ENCODE measurements at regions not wholly inside any gene's neighbourhood (a gene's known extent, or its start where the extent isn't known, plus 50 kb on each side); places are given as distances from the start of the nearest gene placed in this dataset.

DNA sequence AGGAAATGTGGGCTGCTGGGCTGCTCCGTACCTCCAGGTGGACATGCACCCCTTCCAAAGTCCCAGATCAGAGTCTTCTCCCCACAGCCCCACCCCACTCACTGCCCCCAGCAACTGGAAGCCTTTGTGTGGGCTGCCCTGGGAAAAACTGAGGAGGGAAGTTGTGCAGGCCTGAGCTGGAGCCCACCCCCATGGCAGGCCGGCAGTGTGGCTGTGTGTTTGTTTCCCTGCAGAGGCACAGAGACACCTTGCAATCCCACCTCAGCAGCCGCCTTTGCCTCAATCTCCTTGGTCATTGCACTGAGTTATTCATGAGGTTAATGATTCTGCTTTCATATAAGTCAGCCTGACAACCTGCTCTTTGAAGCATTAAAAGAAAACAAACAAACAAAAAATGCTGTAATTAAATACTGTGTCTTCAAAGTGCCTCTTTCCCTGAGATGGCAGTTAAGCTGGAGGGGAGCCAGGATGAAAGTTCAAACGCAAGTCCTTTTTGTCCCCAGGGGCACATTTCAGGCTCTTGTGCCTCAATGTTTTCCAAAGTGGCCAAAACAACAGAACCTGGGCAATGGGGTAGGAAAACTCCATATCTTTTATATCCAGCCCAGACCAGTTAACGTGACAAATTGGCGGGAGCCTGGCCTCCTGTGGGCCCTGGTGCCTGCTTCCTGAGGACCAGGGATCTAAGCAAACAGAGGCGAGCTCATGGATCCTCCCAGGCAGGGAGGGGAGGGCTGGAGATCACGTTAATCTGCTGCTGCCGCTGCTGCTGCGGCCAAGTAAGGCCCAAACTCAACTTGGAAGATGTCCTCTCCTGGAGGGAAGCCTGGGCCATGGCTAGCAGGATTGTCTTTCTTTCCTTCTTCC is 51.9 kb upstream of the TSPAN11 start:
- DNase-seq, result no peak

DNA sequence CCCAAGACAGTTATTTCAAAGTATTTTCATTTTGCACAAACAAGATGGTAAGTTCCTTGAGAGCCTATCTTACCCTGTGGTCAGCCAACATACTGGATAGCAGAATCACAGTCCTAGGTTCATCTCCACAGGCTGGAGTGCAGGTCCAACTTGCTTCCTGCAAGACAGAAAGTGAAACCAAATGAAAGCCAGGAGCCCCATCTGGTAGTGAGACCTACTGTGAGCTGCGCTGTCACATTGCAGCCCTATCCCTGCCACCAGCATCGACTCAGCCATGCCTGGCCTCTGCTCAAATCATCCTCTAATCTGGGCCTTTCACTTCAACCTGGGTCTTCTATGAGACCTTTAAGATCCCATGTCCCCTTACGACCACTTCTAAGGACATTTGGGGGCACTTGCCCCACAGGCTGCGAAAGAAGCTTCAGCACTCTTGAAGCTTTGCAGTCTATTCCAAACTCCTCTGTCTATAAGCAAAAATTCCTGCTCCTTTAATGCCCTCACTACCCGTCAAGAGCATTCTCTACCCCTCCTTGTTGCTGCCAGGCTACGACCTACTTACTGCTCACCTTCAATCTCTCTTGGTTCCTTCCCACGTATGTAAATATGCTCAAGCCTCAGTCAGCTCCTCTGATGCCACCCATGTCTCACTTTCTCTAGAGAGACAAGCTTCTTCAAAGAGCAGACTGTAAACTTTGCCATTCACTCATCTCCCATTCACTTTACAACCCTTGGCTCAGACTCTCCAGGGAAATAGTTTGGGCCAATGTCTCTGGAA is 55.9 kb upstream of the TSPAN11 start:
- no peak for DNase-seq

DNA sequence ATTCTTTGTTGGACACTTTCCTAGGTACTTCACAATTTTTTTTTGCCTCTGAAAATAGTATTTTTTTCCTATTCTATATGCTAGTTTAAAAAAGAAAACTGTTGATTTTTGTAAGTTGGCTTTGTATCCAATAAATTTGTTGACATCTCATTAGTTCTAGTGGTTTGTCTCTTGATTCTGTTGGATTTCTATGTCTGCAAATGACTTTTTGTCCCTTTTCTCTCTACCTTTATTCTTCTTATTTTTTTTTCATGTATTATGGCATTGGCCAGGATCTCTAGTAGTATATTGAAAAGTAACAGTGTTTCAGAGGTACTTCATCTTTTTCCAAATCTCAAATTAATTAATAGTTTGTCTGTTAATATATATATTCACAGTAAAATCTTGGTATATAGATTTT is 59.1 kb upstream of the TSPAN11 start:
- no peak for DNase-seq

DNA sequence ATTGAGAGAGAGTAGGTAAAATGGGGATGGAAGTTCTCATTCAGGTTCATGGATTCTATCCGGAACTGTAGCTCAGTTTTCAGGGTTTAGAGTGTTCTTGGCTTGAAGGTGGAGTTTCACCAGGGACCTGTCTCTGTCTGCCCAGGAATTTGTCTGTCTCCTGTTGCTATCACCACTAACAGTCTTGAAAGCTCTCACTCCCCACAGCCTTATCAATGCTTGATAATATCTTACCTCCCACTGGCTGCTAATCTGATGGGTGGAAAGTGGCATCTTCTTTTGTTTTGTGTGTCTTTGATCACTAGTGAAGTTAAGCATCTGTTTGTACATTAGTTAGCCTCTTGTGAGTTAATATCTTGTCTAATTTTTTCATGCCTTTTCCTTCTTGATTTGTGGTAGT is 60.3 kb upstream of the TSPAN11 start:
- no peak for DNase-seq

DNA sequence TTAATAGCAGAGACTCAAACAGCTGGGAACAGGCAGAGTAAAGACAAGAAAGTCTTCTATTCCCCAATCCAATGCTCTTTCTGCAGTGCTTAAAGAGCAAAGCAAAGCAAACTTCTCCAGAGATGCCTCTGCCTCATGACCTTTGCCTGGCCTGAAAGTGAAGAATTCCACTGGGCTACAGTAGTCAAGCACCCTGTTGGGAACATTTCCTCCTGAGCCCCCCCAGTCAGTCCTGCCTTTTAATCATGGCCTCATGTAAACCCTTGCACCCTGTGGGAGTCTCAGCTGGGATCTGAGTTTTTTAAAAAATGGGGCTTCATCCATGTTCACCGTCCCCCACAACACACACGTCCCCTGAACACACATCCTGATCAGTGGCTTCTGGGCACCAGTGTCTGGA is 62.7 kb upstream of the TSPAN11 start:
- DNase-seq, result no peak

DNA sequence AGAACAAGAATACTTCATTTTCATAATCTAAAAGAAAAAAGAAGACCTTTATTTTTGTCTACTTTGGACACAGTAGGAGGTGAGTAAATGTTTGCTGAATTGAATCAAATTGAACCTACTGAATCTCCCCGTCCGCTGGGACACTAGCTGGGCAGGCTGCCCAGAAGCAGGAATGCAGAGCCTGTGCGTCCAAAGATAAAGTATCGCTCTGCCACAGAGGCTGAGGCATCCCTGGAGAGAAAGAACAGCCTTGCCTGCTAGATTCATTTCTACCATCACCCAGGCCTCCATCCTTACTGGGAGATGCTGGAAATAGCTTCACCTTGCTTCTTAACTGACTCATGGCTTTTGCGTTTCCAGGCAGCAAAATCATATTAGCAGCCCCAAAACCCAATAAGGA is 64.1 kb upstream of the TSPAN11 start:
- no peak for DNase-seq

DNA sequence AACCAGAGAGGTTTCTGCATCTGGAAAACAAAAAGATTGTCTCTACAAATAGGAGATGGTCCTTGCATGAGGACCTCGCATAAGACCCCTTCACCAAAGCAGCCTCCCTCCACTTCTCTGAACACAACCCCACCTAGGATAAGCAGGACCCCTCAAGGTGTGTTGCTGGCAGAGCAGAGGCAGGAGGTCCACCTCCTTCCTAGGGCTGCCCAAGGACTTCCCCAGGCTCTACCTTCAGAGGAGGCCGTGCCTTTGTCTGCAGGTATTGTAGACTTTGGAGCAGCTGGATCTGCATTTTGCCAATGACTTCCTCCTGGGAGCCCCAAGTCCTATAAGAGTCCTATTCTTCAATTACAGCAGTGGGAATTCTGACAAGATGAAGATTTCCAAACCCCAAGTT is 67.3 kb upstream of the TSPAN11 start:
- no peak for DNase-seq

DNA sequence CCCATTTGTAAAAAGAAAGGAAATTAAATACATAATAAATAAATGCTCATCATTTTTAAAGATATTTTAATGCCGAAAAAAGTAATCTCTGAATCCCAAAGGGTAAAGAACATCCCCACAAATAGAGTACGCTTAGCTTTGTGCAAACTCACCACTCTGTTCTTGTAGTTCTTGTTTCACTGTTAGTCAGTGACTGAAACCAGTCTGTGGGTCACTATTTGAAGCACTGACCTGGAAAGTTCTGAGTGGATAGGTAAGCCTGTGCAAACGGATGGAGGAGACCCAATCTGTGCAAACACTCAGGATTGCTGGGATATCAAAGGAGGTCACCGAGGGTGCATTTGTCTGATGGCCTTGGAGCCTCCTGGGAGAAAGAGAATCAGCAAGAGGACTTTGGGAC is 68.1 kb upstream of the TSPAN11 start:
- no peak for DNase-seq

DNA sequence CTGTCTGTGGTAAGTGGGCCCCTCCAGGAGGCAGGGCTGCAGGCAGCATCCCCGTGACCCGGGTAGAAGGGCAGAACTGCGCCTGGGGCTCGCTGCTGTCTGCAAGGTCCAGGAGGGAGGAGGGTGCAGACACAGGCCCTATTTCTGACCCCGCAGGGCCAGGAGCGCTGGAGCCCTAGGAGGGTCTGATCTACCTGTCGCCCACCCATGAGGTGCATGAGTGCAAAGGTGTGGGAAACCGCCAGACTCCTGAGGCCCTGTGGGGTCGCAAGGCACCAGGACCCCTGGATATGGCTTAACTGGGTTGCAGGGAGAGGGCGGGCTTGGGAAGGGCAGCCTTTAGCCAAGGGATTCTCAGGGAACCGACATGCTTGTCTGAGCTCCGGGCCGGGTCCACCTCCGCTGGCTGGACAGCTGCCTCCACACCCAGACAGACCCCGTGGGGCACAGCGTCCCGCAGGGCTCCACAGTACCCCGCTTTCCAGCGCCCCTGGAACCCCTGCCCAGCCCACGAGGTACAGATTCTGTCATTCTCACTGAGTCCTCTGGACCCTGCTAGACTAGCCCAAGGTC is 72.9 kb upstream of the TSPAN11 start:
- DNase-seq, result no peak

DNA sequence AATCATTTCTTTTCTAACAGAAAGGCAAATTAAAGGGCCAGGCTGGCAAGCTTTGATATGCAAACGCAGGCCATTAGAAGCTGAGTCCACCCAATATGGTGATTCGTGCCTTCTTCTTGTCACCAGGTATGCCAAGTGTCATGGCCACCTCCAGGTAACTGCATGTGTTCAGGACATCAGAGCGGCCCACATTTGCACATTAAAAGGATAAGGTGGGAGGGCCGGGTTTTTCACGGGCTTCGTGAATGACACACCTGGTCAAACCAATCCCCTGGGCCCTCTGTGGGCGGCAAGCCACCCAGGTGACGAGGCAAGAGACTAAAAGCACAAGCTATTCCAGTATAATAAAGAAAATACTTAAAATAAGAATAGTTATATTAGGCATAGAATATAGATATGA is 75.9 kb upstream of the TSPAN11 start:
- DNase-seq, result no peak

DNA sequence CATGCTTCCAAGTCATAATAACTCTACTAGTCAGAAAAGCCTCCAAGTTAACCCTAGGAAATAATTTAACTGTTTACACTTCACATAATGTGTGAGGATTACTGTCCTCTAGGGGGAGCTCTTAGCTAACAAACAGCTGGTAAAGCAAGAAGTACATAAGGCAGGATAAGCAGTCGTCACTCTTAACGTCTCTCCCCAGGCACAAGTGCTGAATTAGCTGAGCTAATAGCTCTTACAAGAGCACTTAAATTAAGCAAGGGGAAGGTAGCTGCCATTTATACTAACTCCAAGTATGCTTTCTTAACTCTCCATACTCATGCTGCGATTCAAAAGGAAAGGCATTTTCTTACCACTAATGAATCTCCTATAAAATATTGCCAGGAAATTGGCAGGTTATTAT is 79.3 kb upstream of the TSPAN11 start:
- DNase-seq, result peak; percentile 43

DNA sequence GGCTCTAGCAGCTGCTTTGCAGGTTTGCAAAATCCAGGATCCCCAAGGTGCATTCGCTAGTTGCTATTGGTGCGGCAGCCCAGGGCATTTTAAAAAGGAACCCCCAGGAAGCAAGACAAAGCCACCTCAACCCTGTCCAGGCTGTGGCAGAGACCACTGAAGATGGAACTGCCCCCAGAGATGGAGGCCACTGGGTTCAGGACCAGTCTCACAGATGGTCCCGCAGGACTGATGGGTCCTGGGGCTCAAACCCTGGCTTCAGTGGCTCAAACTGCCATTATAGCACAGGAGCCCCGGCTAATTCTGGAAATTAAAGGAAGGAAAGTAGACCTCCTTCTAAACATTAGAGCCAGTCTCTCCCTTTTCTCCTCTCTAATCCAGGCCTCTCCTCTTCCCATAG is 79.8 kb upstream of the TSPAN11 start:
- DNase-seq, result no peak

DNA sequence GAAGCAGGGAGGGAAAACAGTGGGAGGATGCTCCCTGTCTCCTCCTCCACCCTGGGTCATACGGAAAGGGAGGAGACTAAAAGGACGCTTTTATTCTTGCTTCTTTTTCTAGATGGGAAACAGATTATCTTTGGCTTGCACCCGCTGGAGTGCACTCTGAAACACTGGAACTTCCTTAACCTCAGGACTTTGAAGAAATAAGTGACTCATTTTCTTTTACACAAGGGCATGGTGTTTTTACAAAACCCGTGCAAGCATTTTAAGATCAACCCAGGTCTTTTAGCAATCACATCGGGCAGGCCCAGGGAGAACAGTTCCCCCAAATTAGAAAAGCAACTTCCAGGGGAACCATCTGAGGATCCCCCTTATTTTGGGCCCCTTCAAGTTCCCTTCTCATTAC is 80.9 kb upstream of the TSPAN11 start:
- DNase-seq, result no peak

DNA sequence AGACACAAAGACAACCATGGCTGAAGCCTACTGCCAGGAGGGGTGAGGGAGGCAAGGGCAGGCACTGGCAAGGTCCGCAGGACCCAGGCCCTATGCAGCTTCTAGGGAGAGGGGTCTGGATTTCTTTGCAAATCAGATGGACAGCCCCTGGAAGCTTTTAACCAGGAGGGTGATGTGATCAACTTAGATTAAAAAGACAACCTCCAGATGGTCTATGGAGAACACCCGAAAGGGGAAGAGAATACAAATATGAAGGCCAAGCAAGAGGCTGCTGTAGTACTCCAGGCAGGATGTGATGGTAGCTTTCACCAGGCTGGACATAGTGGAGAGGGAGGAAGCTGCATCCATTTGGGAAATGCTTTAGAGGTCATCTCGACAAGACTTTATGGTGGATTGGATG is 83.3 kb upstream of the TSPAN11 start:
- no peak for DNase-seq

DNA sequence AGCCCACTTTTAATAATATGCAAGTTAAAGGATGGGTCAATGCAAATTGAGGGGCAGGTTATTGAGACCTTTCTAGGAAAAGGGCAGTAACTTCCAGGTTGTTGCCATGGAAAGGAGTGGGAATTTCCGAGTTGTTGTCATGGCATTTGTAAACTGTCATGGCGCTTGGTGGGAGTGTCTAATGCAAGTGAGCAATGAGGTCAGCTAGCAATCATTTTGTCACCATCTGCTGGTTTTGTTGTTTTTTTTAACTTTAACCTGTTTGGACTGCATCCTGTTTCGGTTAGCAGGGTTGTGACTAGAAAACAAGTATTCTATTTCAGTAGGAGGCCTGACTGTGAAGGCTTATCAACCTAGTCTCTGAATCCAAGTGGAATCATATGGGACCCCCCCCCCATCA is 85.8 kb upstream of the TSPAN11 start:
- DNase-seq, result no peak

DNA sequence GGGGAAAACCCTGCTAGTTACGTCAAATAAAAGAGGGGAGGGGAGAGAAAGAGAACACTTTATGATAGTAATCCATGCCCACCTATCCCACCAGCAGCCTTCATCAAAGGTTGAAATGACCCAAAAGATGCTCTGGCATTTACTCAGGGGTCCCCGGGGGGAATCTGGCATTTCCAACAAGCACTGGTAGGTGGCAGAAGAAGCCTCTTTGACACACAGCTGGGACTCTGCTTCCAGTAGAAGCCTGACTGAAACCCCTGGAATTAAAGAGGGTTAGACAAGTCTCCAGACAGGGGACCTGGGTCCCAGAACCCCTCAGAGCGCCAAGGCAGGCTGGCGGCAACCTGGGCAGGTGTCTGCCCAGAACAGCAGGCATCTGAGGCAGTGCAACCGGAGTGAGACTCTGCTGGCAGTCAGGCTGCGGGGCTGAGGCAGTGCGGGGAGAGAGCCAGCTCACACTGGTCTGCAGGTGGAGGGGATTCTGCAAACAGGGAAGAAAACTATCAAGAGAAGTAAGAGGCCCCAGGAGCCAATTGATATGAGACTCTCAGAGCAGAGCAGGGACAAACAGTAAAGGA is 85.0 kb upstream of the CAPRIN2 start:
- no peak for DNase-seq

DNA sequence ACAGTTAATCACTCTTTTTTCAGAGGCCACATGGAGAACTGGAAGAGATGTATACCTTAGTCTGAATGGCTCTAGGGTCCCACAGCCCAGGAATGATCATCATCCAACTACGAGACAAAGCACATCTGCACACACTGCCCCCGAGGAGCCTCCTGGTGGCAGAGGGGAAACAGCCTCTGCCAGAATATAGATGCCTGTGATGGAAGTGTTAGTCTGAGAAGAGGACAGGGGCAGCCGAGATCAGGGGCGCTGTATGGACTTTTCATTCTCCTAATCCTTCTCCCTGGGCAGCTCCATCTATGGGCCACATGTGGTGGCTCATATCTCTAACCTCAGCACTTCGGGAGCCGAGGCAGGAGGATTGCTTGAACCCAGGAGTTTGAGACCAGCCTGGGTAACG is 82.8 kb upstream of the CAPRIN2 start:
- DNase-seq, result no peak

DNA sequence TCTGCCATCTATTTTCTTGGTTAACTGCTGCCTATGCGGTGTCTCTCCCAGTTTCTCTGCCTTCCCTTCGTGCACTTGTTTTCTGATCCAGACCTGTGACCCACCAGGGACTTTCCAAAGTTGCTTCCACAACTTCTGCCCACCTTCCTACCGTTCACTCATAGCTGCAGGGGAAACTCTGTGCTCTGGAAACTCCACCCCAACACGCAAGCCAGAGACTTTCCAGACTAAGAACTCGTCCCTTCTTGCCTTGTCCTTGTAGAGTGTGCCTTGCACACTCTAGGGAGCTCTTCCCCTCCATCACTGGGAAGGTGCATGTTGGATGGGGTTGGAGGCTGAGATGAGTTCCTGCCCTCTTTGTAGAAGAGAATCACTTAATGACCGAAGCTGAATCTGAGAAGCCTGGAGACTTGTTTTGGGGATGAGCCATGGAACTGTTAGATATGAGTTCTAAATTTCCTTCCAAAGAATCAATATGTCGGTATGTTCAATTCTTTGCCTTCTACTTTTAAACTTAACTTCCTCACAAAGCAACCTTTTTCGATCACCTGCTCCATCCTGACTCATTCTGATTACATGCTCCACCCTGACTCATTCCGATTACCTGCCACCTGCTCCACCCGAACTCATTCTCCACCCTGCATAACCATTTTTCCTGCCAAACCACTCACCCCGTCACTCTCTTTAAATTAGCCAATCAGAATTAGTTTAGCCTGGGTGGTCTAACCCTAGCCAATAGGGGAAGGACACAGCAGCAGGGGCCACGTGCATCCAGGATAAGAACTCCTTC is 82.1 kb upstream of the CAPRIN2 start:
- no peak for DNase-seq

DNA sequence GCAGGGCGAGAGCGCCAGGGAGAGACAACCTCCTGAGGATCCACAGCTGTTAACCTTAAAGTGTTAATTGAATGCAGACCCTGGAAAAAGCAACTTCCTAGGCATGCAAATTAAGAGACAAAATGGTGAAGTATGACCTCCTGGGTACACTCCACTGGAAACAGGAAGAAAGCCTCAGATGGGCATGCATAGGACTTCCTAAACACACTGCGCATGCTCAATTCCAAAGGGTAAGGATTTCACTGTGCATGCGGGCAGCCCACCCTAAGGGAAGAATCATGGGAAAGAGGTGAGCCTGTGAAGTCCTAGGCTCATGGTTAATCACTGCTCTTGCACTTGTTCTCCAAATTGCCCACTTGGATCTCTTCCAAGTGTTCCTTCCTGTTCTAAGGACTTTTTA is 80.5 kb upstream of the CAPRIN2 start:
- DNase-seq, result no peak

DNA sequence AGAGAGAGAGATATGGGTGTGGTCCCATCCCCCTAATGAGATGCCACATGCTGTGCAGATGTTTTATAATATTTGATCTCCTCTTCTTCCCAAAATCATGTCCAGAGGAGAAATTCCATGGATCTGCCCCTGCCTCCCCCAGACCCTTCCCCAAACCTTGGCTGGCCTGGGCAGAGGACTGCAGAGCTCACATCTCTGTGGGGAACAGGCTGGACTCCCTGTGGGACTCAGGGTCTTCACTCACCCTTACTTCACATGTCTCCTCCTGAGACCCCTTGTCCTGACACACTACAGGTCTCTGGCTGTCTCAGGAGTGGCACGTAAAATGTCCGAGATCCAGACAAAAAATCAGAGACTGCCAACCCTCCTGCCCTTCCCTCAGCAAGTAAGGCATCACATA is 76.0 kb upstream of the CAPRIN2 start:
- no peak for DNase-seq

DNA sequence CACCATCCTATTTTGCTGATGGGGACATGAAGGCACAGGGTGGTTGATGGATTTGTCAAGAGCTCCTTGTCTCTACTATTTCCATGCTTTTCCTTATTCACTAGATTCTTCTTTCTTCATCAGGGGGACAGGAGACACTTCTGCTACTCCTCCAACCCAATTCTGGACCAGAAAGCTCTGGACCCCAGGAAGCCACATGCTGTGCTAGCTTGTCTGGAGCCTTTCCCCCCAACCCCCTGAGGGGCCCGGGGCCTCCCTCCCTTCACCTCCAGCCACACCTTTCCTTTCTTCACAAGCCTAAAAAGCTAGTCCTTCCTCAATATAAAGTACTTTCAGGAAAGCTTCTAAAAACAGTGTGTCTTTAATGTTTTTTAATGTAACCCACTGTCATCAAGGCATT is 75.1 kb upstream of the CAPRIN2 start:
- DNase-seq, result no peak

DNA sequence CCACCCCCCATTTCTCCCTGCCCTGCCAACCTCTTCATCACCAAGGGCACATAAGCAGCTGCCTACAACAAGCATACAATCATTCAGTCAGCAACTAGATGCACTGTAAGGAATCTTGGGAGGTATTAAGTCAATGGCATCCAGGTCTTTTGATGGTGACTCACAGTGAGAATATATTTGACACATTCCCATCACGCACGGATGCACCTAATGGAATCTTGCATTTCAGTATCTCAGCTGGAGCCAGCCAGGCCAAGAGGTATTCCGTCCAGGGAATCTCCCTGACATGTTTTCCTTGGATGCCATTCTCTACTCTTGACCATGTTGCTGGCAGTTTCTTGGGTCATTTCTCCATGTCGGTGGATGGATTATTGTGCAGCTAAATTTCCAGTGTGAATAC is 73.9 kb upstream of the CAPRIN2 start:
- no peak for DNase-seq
